Esophagus (tissue), 2 donors: ENCODE measurements at regions not wholly inside any gene's neighbourhood (a gene's known extent, or its start where the extent isn't known, plus 50 kb on each side); places are given as distances from the start of the nearest gene placed in this dataset.

Experiments used
- H3K27ac ChIP-seq, 2 donors: one replicate each; pipeline ENCODE4 v1.5.1; 2013; ENCODE audit warnings: low read depth in 2 of 2, mild to moderate bottlenecking in 2 of 2, inconsistent platforms in 1 of 2, low read length in 1 of 2, moderate library complexity in 1 of 2
- H3K27me3 ChIP-seq, 2 donors: one replicate each; pipeline ENCODE4 v1.6.1; 2013; ENCODE audit warnings: low read length in 2 of 2, control low read depth in 1 of 2, mild to moderate bottlenecking in 1 of 2; ENCODE audit not compliant: insufficient read depth in 2 of 2, control insufficient read depth in 1 of 2
- H3K36me3 ChIP-seq, 2 donors: one replicate each; pipeline ENCODE4 v1.6.1; 2013; ENCODE audit warnings: low read length in 1 of 2; ENCODE audit not compliant: control insufficient read depth in 2 of 2, insufficient read depth in 2 of 2
- H3K4me1 ChIP-seq, 2 donors: one replicate each; pipeline ENCODE4 v1.6.1; 2013; ENCODE audit warnings: low read length in 1 of 2; ENCODE audit not compliant: control insufficient read depth in 2 of 2, insufficient read depth in 2 of 2
- H3K4me3 ChIP-seq, 2 donors: one replicate each; pipeline ENCODE4 v1.5.1; 2013; ENCODE audit warnings: low read length in 2 of 2, mild to moderate bottlenecking in 2 of 2, low read depth in 1 of 2, moderate library complexity in 1 of 2
- H3K9me3 ChIP-seq, 2 donors: one replicate each; pipeline ENCODE4 v1.6.1; 2013; ENCODE audit warnings: mild to moderate bottlenecking in 2 of 2, low read depth in 1 of 2, low read length in 1 of 2, moderate library complexity in 1 of 2; ENCODE audit not compliant: control insufficient read depth in 2 of 2, insufficient read depth in 1 of 2
- WGBS, 2 donors: extraction: QIAGEN DNeasy Blood & Tissue Kit; methylation state at CpG; one replicate each; pipeline ENCODE4 v1.1.7; 2013; 5-methylcytosine and 5-hydroxymethylcytosine counted together
- donor health status: healthy with polysubstance abuse.
- donor health status: Bipolar disorder and iron deficiency.

- Histone ChIP-seq H3K4me3 (no peak overlapping the region), H3K4me1 (no peaks in the 10 kb centered on the region), H3K9me3 (peaks cover 0 to 5% of the 10 kb centered on the region in 2 donors), H3K27ac (no peak overlapping the region), H3K36me3 (no peaks in the 10 kb centered on the region), H3K27me3 (no peaks in the 10 kb centered on the region)
Measured at GRCh38 chr4:132839070-132839469, 310.0 kb upstream of the PCDH10 start.

- no peaks in the 10 kb centered on the region for H3K9me3 ChIP-seq
- H3K4me3 ChIP-seq: no peak overlapping the region
- no peak overlapping the region for H3K27ac ChIP-seq
- WGBS, 2 donors: 74 to 90% methylated on average over 1 of the region's 1 CpG
- H3K4me1 ChIP-seq: no peaks in the 10 kb centered on the region
- no peaks in the 10 kb centered on the region for H3K27me3 ChIP-seq
- H3K36me3 ChIP-seq: no peaks in the 10 kb centered on the region
Measured at GRCh38 chr4:132859929-132860328, 289.2 kb upstream of the PCDH10 start.

- Histone ChIP-seq H3K27me3 (no peaks in the 10 kb centered on the region), H3K4me1 (no peaks in the 10 kb centered on the region), H3K36me3 (no peaks in the 10 kb centered on the region), H3K27ac (no peak overlapping the region), H3K9me3 (no peaks in the 10 kb centered on the region), H3K4me3 (no peak overlapping the region)
Measured at GRCh38 chr4:132860976-132861375, 288.1 kb upstream of the PCDH10 start.

GRCh38 chr4:132863619-132864018, 285.5 kb upstream of the PCDH10 start:
- Histone ChIP-seq H3K4me3 (no peak overlapping the region), H3K4me1 (no peaks in the 10 kb centered on the region), H3K9me3 (peaks cover 0 to 3% of the 10 kb centered on the region in 2 donors), H3K36me3 (no peaks in the 10 kb centered on the region), H3K27me3 (no peaks in the 10 kb centered on the region), H3K27ac (no peak overlapping the region)
- WGBS, 2 donors: 92 to 95% methylated on average over 1 of the region's 1 CpG

- Histone ChIP-seq H3K4me3 (no peak overlapping the region), H3K36me3 (no peaks in the 10 kb centered on the region), H3K27ac (no peak overlapping the region), H3K27me3 (no peaks in the 10 kb centered on the region), H3K4me1 (no peaks in the 10 kb centered on the region), H3K9me3 (peaks cover 0 to 3% of the 10 kb centered on the region in 2 donors)
- WGBS, 2 donors: 55 to 62% methylated on average over 1 of the region's 1 CpG
Measured at GRCh38 chr4:132865458-132865857, 283.6 kb upstream of the PCDH10 start.

GRCh38 chr4:132865922-132866321, 283.2 kb upstream of the PCDH10 start:
- H3K27ac ChIP-seq: no peak overlapping the region
- H3K36me3 ChIP-seq: no peaks in the 10 kb centered on the region
- no peaks in the 10 kb centered on the region for H3K4me1 ChIP-seq
- no peaks in the 10 kb centered on the region for H3K27me3 ChIP-seq
- no peak overlapping the region for H3K4me3 ChIP-seq
- H3K9me3 ChIP-seq: peaks cover 0 to 3% of the 10 kb centered on the region in 2 donors
- 88 to 94% methylated on average over 2 of the region's 2 CpGs for WGBS, 2 donors

- Histone ChIP-seq H3K27me3 (no peaks in the 10 kb centered on the region), H3K4me3 (no peak overlapping the region), H3K36me3 (no peaks in the 10 kb centered on the region), H3K27ac (no peak overlapping the region), H3K9me3 (peaks cover 0 to 4% of the 10 kb centered on the region in 2 donors), H3K4me1 (no peaks in the 10 kb centered on the region)
- 57% methylated on average over 4 of the region's 4 CpGs for WGBS, 2 donors
Measured at GRCh38 chr4:132866616-132867015, 282.5 kb upstream of the PCDH10 start.

- H3K4me1 ChIP-seq: no peaks in the 10 kb centered on the region
- no peaks in the 10 kb centered on the region for H3K36me3 ChIP-seq
- no peak overlapping the region for H3K4me3 ChIP-seq
- peaks cover 0 to 3% of the 10 kb centered on the region in 2 donors for H3K9me3 ChIP-seq
- 71 to 73% methylated on average over 3 of the region's 3 CpGs for WGBS, 2 donors
- H3K27ac ChIP-seq: no peak overlapping the region
- H3K27me3 ChIP-seq: no peaks in the 10 kb centered on the region
Measured at GRCh38 chr4:132893787-132894186, 255.3 kb upstream of the PCDH10 start.

GRCh38 chr4:132901224-132901623, 247.9 kb upstream of the PCDH10 start:
- WGBS, 2 donors: 82% methylated on average over 1 of the region's 1 CpG
- H3K9me3 ChIP-seq: no peaks in the 10 kb centered on the region
- H3K36me3 ChIP-seq: no peaks in the 10 kb centered on the region
- H3K27ac ChIP-seq: no peak overlapping the region
- H3K4me1 ChIP-seq: no peaks in the 10 kb centered on the region
- H3K4me3 ChIP-seq: no peak overlapping the region
- no peaks in the 10 kb centered on the region for H3K27me3 ChIP-seq

GRCh38 chr4:132910229-132910748, 238.8 kb upstream of the PCDH10 start:
- 72 to 83% methylated on average over 1 of the region's 1 CpG for WGBS, 2 donors
- H3K9me3 ChIP-seq: no peaks in the 10 kb centered on the region
- H3K4me1 ChIP-seq: no peaks in the 10 kb centered on the region
- H3K27me3 ChIP-seq: no peaks in the 10 kb centered on the region
- no peak overlapping the region for H3K27ac ChIP-seq
- no peaks in the 10 kb centered on the region for H3K36me3 ChIP-seq
- H3K4me3 ChIP-seq: no peak overlapping the region
